SK-MEL-5 (cell line): ENCODE measurements at regions not wholly inside any gene's neighbourhood (a gene's known extent, or its start where the extent isn't known, plus 50 kb on each side); places are given as distances from the start of the nearest gene placed in this dataset.

ENCODE experiments used
- DNase-seq: peaks from one replicate; pipeline ENCODE4 v3.0.0-alpha.2; 2016; ENCODE audit warnings: low read depth, low spot score
- in situ Hi-C: cut with HindIII; loops from 2 replicates; pipeline ENCODE4 v1.10.0; 2016; ENCODE audit warnings: low sequenced_read_pairs, high pct_unique_total_duplicates, low pct_unique_long_range_greater_than_20kb

DNA sequence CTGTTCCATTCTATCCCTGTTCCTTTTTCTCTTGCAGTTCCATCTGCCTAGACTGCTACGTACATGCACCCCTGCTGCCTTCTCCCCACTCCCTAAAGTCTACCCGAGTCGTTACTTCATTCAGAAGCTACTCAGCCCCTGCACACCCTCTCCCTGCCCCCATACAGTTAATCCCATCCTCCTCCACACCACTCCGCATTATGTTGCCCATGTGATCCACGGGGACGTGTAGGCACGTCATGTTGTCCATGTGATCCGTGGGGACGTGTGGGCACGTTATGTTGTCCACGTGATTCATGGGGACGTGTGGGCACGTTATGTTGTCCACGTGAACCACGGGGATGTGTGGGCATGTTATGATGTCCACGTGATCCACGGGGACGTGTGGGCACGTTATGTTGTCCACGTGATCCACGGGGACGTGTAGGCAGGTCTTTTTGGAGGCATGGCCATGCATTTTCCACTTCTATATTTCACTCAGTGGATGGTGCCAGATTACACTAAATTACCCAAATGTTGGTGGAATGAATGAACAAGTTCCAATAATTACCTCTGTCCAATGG lies 299.5 kb downstream of the DCDC2C start:
- DNase-seq = peak; percentile 13
- in situ Hi-C loops = no loop called here

DNA sequence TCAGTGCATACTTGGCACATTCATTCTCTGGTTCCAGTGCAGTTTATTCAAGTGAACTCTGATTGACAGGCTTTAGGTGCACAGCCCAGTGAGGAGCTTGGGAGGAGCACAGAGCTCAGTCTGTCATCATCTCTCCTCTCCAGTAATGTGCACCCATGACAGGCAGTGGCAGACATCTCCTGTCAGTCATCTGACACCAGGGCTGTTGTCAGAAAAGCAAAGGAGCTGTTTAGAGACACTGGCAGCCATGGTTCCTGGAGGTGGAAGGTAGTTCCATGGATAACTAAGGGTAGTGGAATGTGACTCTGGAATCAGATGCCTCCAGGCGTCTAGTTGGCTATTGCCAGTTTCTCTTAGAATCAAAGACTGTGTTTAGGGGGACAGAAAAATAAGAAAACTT lies 308.8 kb downstream of the DCDC2C start:
- no peak for DNase-seq
- in situ Hi-C loops = no loop called here

DNA sequence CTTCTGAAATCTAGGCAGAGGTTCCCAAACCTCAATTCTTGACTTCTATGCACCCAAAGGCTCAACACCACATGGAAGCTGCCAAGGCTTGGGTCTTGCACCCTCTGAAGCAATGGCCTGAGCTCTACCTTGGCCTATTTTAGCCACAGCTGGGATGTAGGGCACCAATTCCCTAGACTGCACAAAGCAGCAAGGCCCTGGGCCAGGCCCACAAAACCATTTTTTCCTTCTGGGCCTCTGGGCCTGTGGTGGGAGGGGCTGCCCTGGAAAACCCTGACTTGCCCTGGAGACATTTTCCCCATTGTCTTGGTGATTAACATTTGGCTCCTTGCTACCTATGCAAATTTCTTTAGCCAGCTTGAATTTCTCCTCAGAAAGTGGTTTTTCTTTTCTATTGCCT lies 315.2 kb downstream of the DCDC2C start:
- no peak for DNase-seq
- in situ Hi-C loops = no loop called here

DNA sequence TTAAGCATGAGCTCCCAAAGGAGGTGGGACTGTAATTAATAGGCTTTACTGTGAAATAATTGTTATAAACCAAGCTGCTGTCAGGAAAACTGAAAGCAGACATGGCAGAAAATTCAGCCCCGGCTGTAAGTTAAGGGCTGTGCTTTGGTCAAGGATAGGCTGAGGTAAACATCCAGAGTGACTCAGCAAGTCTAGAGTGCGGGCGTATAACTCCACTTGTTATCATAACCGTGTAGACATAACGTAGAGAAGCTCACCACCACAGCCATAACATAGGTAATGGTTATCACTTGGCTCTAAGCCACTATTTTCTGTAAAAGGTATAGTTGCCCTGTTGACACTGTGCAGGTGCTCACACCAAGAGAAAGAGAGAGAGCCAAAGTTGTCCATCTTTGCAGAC lies 316.8 kb downstream of the DCDC2C start:
- in situ Hi-C loops = no loop called here
- DNase-seq = no peak

DNA sequence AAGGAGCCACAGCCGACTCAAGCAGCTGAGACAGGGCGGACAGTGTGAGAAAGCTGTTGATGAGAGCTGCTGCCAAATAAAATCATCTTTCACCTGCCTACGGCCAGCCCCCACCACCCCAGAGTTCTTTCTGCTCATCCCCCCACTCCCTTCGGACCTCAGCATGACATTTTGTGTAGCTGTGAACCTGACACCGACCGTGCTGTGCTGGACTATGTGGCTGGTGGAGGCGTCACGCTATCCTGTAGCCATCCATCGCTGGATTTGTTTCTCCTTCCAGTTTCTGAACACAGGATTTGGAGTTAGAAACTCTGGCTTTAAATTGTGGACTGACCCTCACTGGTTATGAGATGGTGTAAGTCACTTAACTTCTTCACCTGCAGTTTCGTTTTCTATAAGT lies 317.3 kb downstream of the DCDC2C start:
- no peak for DNase-seq
- in situ Hi-C loops = no loop called here

DNA sequence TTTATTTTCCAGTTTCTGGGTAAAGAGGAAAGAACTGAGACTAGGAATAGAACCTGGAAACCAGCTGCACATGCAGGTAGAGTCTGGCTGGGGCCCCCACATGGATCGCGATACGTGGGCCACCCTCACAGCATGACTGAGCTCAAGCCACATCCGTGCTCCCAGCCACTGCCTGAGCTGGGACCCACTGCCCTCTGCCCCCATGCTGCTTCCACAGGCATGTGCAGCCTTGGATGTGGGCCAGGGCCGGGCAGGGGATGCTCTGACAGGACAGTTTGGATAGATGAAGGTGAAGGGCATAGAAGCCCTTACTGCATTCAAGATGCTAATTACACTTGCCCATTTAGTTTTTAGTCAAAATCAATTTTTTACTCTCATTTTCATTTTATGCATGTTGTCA lies 321.2 kb downstream of the DCDC2C start:
- in situ Hi-C loops = no loop called here

DNA sequence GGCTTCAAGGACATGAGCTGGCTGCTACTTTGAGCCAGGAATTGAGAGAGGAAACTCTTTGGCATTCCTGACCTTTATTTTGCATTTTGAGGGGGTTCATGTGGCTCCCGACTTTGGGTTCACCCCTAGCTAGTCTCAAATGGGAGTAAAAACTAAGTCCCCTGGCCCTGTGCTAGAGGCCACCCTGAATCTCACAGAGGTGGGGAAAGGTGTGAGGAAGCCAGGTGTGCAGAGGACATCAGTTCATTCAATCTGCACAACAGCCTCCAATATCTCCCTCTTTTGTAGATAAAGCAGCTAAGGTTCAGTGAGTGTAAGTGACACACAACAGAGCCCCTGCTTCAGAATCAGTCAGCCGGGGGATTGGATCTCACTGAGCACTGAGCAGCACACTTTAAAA lies 325.7 kb downstream of the DCDC2C start:
- no peak for DNase-seq
- in situ Hi-C loops = no loop called here

More for the DNA sequence above, 321.2 kb downstream of the DCDC2C start:
- DNase-seq = no peak

DNA sequence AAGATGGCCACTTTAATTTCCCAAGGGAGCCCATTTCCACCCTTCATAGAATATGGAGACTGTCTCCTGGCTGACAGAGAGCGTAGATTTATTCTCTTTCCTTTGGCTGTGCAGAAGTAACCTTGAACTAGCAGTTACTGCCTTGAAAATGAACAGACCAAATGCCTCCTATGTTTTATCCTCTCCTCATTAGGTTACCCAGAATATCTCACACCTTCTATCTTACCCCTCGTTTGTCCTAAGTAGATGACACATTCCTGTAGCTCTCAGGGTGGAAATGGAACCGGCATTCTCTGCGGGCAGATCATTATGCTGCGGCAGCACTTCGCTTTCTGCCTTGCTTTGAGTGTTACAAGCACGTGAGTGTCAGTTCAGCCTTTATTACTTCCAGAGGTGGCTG lies 336.5 kb downstream of the DCDC2C start:
- DNase-seq = no peak
- in situ Hi-C loops = no loop called here

DNA sequence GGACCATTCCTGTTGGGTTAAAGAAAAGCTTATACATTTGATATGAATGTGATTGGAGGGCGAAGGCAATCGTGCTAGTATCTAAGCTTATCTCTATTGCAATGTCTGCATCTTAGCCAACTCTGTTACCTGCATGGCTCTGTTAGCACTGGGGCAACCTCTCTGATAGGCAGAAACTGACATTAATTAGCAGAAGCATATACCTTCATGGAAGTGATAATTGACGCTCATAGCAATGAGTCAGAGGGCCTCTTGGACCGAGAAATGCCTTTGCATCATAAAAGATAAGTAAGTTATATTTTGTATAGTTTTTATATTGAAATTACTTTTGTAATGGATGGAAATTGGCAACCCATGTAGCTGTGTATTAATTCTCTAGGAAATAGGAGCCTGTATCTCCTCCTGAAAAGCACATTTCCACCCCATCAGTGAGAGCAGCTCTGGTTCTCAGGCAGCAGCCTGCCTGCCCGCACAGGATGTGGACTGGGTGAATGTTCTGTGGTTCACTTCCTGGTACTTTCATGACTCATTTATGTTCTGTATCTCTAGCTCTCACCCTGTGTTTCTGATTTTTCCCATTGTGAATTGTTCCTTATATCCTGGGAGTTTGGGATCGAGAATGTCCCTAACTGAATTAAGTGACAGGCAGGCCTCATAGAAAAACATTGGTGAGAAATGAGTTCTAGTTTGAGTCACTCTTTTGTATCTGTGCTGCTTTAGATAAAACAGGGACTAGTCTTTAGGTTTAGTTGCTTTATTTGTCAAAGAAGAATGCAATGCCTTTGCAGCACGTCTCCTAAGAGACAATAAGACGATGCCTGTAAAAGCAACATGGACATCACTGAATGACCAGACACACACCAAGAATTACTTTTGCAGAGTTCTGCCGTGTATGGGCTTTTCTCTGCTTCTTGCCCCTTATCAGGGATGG lies 344.9 kb downstream of the DCDC2C start:
- no peak for DNase-seq

DNA sequence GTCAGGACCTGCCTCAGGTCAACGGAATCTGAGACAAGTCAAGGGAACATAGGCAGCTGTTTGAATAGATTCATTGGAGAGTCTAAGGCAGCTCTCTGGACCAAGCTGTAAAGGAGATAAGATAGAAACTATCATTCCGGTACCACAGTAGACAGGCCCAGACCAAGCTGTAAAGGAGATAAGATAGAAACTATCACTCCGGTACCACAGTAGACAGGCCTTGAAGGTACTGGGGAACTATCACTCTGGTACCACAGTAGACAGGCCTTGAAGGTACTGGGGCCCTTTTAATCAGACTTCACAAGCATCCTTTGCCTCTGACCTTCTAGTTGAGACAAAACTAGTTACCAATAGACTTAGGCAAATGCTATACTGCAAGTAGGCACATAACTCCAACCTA lies 346.1 kb downstream of the DCDC2C start:
- in situ Hi-C loops = no loop called here
- no peak for DNase-seq

More for the DNA sequence above, 344.9 kb downstream of the DCDC2C start:
- in situ Hi-C loops = no loop called here

DNA sequence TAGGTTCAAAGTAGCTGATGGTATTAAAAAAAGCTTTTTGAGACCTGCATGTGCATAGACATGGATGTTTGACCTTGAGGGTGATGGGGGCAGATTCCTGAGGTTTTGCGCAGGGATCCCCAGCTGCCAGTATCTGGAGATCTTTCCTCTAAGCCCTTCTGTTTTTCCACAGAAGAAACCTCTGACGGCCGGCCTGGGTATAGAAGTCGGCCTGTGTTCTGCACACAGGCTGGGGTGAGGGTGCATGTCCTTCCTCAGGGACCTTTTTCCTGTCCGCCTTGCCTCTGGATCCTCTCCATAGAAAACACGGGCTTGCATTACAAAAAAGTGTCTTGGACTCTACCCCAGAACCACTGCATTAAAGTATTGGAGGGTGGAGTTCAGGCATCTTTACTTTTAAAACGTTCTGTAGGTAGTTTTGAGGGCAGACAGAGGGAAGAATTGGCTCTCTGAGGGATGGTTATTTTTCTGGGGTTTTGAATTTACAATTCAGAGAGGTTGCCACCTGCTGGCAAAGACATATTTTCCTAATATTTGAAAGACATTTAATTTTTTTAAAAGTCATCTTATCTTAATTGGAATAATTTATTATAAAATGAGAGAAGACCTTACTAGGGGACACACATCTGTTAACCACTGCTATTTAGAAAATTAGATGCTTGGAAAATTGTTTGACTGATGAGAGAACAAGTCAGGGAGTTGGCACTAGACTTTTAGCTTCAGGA lies 350.6 kb downstream of the DCDC2C start:
- no peak for DNase-seq
- in situ Hi-C loops = no loop called here

DNA sequence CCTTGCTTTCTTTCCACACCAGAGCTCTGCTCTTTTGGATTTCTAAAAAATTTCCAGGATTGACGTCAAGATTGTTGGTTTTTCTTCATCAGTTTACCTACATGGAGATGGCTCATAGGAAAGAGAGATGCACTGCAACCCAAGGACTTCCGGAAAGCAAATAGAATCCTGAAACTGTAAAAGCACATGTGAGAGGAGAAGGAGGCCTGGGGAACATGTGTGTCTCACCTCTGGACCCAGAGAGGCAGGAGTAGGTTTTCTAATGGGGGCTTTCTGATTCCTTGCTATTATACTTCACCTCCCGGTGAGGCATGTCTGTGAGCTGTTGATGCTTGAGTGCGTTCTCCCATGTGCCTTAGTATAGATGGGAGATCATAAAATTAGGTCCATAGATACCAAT lies 362.8 kb downstream of the DCDC2C start:
- in situ Hi-C loops = no loop called here
- no peak for DNase-seq

DNA sequence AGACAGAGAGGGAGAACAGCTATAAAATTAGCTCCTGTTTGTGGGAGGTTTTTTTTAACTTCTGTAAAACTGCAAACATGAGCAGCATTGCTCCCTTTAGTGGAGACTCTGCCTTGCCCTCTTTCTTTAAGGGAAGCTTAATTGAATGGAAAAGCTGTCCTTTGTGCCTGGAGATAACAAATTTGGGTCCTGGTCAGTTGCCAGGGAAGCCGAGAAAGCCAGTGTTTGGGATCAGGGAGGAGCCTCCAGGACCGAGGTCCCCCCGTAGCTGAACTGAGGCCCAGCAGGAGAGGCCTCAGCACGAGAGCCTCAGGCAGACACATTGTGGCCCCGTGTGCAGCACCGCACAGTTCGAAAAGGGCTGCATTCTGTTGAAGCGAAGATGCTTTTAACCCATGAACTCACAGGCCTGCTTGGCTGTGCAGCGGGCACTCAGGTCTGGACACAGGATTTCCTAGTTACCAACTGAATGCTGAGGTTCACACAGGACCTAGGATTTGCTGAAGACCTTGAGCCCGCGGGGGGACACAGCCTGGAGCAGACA lies 369.7 kb downstream of the DCDC2C start:
- in situ Hi-C loops = no loop called here
- DNase-seq = no peak

DNA sequence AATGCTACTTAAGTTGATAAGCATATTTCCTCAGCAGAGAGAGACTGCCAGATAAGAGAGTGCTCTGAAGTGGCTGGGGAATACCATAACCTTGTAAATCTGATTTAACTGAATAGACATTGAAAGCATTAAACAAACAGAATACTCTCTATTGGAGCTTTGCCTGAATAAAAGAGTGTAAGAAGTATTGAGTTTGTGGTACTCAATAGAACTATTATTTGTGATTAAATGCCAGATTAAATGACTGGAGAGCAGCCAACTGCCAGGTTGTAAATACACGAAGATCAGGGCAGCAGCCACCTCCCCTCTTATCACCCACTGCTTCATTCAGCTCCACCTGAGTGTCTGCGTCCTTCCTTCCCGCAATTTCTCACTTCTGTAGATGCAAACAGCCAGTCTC lies 373.6 kb downstream of the DCDC2C start:
- no peak for DNase-seq
- in situ Hi-C loops = no loop called here

DNA sequence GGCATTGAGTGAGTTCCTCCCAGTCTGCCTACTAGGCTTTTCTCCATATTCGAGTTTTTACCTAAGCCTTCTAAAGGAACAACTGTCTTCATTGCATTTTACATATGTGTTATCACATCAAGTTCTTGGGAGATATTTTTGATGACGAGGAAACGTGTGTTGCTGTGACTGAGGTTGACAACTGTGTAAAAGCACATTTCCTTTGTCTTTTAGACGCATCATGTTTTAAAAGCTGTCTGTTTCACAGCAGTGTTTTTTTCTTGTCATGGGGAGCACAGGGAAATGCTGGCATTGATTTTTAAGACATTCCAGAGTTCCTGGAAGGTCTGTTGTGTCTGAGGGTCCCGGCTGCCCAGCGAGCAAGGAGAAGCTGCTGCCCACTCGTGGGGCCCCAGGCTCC lies 381.8 kb downstream of the DCDC2C start:
- in situ Hi-C loops = no loop called here
- no peak for DNase-seq

DNA sequence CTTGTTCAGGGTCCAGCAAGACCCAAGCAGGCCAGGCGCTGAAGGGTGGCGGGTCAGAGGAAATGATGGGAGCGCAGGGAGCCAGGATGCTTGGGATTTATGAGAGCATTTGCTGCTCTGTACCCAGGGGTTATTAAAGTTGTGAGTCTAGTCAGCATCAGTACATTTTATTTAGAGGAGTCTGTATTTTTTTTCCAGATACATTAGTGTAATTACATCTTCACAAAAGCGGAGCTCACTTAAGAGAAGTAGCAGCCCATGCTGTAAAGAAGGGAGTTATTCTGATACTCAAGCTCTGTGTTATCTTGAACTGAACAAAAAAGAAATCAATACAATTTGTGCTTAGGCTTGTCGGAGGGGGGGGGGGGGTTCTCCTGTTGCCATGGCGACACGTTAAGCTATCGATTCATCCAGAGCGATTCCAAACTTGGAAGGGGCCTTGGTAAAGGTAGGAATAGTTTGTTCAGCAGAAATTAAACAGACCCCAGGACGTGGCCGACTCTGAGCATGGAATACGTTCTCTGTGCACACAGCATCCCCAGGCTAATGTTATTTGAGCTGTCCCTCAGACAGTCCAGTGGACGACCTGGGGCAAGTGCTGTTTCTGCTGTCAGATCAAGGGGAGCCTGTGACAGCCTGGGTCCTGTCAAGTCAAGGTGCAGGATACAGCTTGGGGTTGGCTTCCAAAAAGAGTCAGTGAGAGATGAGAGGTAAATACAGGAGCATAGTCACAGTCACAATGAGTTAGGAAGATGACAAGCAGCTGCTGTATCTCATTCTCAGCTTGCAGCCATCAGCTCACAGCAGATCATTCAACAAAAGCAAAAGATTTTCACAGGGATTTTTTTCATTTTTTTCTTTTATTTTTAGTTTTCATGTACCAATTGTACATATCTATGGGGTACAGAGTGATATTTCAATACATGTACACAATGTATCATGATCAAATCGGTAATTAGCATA lies 387.6 kb downstream of the DCDC2C start:
- in situ Hi-C loops = no loop called here
- no peak for DNase-seq

DNA sequence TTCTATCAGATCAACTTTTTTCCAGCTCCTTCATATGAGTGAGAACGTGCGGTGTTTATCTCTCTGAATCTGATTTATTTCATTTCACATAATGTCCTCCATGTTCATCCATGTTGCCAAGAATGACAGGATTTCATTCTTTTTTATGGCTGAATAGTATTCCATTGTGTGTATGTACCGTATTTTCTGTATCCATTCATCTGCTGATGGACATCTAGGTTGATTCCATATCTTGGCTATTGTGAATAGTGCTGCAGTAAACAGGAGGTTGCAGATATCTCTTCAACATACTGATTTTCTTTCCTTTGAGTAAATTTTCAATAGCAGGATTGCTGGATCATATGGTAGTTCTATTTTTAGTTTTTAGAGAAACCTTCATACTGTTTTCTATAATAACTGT lies 388.5 kb downstream of the DCDC2C start:
- no peak for DNase-seq
- in situ Hi-C loops = no loop called here
